ENCODE measurements at regions not wholly inside any gene's neighbourhood (a gene's known extent, or its start where the extent isn't known, plus 50 kb on each side); places are given as distances from the start of the nearest gene placed in this dataset.

DNA sequence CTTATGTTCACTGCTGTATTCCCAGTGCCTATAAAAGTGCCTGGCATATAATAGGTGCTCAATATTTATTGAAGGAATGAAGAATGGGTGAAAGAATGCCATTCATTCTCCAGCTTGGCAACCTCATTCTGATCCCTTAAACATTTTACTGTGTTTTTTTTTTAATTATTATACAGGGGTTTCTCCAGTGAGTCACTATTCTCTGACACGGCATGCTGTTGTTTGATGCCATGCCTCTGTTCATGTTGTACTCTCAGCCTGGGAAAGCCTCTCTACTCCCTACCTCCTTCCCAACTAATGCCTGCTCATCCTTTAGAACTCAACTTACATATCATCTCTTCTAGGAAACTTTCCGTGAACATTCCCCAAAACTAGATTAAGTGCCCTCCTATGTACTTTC, 70.2 kb upstream of the PHF24 start:
- TF ChIP-seq POLR2A (IDR thresholded peaks at IDR 0.05; ENCODE audit: low read depth, low read length): no peak
- no peak for TF ChIP-seq POLR2AphosphoS5 (IDR thresholded peaks at IDR 0.05; ENCODE audit: low read depth, low read length)

Measured in GM12892 (cell line).